GM21737 (cell line): ENCODE measurements at regions not wholly inside any gene's neighbourhood (a gene's known extent, or its start where the extent isn't known, plus 50 kb on each side); places are given as distances from the start of the nearest gene placed in this dataset.

Source experiments
- ATAC-seq: cut with Tn5 transposase; IDR thresholded peaks from one replicate; pipeline ENCODE4 v1.9.1; 2021; ENCODE audit warnings: mild to moderate bottlenecking, moderate library complexity; ENCODE audit not compliant: unreplicated experiment

DNA sequence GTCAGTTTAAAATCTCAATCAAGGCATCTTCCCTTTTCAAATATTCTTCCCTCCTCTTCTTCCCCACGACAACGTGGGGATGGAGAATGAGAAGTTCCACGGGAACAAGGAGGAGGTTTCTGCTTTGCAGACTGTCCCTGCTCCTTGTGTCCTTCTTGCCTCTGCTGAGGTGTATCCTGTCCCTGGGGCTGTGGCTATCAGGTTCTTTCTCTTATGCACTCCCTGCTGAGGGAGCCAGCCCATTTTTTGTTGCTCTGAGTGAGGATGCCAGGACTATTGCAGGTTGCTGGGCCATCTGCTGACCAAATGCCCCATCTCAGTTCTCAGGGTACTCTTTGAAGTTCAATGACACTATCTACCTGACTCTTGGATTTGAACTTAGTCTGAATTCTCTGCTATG lies 533.6 kb downstream of the RNF144B start:
- ATAC-seq = no peak

DNA sequence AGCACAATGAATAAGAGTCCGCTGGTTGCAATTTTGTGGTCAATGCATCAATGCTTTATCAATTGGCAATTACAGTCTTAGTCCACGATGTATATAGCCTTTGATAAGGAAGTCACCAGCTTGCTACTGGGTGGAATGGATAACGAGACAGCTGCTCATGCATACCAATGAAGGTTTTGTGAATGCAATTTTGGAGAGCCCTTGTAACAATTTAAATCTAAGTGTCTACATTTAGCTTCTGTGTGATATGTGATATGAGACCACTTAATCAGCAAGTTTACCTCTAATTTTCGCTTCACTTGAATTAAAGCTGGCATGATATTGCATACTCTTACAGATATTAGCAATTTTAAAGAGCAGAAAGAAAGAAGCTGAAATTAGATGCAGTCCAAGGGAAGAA lies 543.9 kb downstream of the RNF144B start:
- ATAC-seq = no peak

DNA sequence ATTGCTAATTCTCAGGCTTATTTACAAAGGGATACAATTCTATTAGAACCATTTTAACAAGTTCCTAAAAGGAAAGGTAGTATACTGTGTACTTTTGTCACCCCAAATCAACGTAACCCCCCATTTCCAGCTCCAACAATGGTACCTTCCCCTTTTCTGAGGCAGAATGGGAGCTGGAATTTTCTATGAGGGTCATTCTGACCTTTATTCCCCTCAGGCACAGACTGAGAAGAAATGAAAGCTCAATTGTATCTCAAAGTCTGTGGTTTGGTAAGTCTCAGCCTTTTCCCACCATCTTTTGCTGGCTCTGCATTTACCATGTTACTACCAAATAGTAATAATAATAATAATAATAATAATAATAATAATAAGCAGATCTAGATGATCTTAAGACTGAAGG lies 571.0 kb downstream of the RNF144B start:
- ATAC-seq = no peak

DNA sequence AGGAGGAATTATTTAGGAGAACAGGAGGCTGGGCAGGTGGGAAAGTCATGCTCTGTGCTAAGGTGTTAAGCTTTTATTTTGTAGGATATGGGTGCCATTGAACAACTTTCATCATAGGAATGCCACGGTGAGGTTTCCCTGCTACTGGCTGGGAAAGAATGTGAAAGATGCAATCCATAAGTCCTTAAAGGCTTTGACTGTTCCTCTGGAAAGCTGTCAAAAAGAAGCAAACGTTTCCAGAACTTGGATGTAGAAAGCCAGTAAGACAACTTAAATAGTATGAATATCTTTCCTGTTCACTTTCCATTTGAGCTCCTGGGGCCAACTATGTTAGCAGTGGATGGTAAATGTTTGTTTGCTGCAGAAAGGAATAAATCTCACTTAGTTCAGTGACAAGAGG lies 574.4 kb downstream of the RNF144B start:
- no peak for ATAC-seq

DNA sequence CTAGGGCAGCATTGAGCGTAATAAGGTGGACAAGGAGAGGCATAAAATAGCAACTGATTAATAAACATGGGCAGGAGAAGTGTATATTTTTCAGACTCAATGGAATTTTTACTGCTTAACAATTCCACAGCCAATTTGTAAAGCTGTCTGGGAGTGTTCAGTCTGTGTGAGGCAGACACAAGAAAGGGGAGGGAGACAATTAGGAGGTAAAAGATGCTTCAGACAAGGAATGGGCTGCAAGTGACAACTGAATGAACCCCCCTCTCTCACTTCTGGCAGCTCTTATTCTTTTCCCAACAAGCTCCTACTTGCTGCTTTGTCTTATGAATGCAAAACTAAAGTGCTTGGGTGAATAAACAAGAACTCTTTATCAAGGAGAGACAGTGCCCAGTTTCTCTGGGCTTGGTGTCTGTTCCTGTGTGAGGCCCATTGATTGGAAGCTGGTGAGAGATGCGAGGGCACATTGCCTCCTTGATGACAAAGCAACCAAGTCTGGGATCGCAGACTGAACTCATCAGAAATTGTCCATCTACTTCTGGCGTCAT lies 575.3 kb downstream of the RNF144B start:
- ATAC-seq = no peak

- ATAC-seq = no peak
Observed at GRCh38 chr6:18963439-18963838, 576.3 kb downstream of the RNF144B start.

- no peak for ATAC-seq
Observed at GRCh38 chr6:18973251-18973650, 586.1 kb downstream of the RNF144B start.

DNA sequence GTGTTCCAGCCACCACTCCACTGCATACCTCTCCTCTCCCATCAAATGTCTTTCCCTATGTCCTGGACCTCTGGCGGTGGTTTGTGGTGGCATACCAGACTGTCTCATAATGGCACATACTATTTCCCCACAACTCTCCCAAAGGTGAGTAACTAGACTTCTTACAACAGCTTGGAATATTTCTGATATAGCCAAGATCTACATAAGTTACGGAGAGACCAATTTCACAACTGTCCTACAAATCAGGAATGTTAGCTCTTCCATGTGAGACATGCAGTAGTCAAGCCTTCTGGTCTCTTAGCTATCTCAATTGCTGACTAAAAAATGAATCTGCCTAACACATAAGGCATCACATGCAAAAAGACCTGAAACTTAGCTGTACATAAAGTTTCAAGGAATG lies 588.9 kb downstream of the RNF144B start:
- no peak for ATAC-seq

DNA sequence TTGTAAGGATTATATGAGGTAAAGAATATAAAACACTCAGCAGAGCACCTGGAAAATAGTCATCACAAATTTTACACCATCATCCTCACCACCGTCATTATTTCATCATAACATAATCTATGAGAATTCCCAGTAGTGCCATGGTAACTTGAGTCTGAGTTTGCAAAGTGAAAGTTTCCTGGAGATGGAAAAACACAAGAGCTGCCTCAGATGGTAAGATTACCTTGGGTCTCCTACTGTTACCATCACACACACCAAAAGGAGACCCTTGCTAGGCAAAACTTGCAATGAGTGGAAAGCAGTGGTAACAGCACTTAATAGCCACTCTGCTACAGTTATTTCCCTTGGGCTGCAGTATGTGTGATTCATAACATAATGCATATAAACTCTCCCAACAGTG lies 589.8 kb downstream of the RNF144B start:
- ATAC-seq = no peak

DNA sequence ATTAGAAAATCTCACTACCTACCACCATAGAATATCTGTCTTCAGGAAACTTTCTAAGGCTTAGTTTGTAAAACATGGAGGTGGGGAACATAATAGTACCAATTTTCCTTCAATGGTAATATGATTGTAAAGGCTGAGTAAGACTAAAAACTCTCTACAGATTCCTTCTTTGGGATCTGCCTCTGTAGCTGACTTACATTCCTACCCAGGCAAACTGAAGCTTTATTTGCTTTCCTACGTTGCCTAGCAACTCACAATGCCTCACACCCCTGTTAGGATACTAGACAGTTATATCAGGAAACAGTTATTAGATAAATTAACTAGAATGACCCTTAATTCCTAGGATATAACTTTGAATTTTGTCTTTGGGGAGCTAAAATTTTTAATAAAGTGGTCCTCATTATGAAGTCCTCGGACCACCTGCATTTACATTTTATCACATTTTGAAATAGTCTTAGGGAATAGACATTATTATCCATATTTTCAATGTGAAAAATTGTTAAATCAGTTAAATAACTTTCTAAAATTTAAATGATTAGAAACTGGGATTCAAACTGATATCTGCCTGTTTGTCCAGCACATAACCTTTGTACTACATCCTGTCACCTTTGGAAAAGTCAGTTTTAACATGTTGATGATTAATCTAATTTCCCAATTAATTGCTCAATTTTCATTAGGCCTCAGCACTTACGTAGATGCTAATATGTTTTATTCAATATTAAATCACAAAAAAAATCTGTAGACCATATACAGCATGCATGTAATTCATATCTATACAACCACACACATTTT lies 591.4 kb downstream of the RNF144B start:
- no peak for ATAC-seq

- no peak for ATAC-seq
Observed at GRCh38 chr6:18985061-18985460, 597.9 kb downstream of the RNF144B start.

DNA sequence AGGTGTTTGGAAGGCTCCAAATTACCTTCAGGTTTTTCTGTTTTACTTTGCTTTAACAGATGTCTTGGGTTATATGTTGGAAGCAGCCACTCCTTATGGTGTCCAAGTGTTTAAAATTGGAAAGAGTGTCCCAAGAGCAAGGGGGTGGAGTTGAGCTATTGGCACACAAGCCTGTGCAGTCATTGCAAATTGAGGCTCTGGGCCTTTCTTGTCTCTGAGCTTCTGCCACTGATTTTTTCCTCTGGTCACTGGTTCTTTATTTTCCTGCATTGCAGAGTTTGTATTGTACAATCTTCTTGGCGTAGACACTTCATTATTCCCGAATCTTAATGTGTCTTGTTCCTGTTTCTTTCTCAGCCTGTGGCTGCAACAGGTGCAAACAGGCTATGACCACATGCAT lies 598.8 kb downstream of the RNF144B start:
- ATAC-seq = no peak

- no peak for ATAC-seq
Observed at GRCh38 chr6:18988636-18989035, 601.5 kb downstream of the RNF144B start.

DNA sequence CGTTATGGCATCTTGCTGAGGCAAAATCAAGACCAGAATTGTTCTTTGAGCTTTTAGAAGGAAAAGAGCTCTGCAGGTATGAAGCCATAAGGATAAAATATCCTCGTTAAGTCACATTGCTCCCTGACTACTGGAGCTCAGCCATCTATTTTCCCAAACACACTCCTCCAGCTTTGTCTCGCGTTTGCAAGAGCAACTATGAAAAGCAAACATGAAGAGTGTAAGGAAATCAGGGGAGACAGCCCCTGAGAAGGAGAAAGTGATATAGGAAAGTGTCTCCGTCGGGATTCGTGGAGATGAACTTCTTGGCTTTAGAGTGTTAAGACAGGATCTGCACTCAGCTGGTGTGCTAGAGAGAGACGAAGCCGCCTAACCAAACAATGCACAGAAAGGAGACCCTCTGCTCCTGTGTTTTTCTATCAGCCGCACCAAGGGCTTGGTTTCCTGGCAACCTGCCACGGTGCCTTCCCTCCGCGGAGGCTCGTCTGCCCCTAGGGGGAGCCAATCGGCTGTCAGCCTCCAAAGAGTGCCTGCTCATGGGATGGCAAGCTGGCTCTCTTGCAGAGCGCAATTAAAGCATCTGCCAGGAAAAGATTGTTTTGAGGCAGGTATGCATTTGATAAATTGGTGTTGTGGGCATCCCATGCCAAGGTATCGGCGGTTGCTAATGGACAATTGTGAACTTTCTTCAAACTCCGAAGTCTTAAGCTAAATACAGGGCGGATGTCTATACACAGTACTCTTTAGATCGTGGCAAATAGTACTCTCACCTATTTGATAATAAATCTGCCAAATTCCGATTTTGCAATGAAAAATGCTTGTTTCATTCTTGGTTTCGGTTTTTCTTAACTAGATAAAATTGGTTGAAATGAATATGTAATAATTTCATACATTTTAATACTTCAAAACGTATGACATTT lies 603.2 kb downstream of the RNF144B start:
- ATAC-seq = no peak

GRCh38 chr6:18997375-18997826 lies 610.3 kb downstream of the RNF144B start:
- ATAC-seq = no peak

DNA sequence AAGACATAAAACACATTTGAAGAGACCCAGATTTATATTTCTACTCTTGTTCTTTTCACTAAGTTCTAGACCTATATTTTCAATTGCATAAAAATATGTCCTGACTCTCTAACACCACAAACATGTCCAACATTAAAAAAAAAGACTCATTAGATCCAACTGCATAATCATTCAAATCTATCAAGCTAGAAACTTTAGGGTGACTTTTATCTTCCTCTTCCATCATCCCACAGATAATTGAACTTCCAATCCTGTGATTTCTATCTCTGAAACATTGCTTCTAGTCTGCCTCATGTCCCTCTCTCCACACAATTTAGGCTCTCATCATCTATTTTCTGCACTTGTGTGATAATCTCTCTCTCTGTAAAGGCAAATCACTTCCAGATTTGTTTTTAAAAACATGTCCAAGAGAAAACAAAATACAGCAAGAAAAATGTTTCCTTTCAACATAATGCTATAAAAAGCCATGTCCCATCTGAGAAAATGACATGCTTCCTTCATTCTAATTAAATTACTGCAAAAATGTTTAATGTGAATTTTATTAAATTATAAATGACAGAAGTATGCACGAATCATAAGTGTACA lies 615.9 kb downstream of the RNF144B start:
- no peak for ATAC-seq

- no peak for ATAC-seq
Observed at GRCh38 chr6:19004176-19004575, 617.0 kb downstream of the RNF144B start.

DNA sequence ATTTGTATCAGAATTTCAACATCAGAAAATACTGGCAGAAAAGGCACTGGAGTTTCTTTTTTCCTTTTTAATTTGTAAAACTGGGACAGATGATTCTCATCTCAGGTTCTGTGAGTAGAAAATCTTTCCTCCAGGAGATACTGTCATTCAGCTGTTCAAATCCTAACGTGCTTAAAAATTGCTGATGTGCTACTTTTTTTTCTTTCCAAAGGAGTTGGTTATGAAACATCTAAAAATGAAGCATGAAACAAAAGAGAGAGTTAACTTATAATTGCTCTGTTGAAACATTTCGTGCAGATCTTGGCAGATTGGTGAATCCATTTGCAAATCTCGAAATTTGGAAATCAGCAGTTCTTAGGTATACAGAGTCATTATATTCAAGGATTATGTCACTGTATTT lies 622.6 kb downstream of the RNF144B start:
- no peak for ATAC-seq

DNA sequence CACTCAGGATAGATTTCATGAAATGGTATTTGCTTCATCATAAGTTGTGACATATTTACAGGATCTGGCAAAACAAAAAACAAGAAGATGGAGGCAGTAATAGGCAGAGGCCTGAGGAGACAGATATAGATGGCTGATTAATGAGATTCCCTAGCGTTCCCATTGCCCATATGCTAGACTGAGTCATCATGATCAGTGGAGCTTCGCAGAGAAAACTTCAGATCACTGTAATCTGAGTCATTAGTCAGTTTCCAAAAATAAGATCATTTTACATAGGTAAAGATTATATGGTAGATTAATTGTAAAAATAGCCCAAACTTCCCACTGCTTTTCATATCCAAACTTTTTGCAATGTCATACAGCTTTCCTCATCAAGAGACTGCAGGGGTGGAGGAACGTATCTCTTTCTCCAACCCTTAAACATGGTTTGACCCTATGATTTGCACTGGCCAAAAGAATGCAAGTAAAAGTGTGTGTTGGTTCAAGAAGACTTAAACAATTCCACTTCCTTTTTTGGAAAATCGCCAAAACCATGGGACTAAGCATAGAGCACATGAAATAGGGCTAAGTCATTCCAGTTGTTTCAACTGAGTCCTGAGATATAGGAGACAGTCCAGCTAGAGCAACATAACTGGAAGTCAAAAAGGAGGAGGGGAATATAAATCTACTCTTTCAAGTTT lies 626.0 kb downstream of the RNF144B start:
- ATAC-seq = no peak

DNA sequence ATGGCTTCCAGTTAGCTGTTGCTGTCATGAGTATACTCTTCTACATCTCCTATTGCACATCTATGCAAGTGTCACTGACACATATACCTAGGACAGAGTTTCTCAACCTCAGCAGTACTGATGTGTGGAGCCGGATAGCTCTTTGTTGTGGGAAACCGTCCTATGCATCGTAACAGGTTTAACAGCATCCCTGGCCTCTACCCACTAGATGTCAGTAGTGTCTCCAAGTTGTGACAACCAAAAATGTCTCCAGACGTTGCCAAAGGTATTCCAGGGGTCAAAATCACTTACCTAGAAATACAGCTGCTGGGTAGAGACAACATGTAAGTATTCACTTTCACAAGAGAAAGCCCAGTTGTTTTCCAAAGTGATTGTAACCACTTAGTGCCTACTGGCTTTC lies 637.6 kb downstream of the RNF144B start:
- no peak for ATAC-seq

- no peak for ATAC-seq
Observed at GRCh38 chr6:19028201-19028600, 641.1 kb downstream of the RNF144B start.
